HG02588 (cell line): ENCODE measurements at regions not wholly inside any gene's neighbourhood (a gene's known extent, or its start where the extent isn't known, plus 50 kb on each side); places are given as distances from the start of the nearest gene placed in this dataset.
"Not testable (repeated sequence)": the region's sequence is repeated elsewhere in the genome, so short reads cannot be mapped to it uniquely, and the experiment has no call there.

Experiments used
- ATAC-seq: cut with Tn5 transposase; IDR thresholded peaks from one replicate; pipeline ENCODE4 v1.9.1; 2021; ENCODE audit warnings: mild to moderate bottlenecking, moderate library complexity; ENCODE audit not compliant: unreplicated experiment

DNA sequence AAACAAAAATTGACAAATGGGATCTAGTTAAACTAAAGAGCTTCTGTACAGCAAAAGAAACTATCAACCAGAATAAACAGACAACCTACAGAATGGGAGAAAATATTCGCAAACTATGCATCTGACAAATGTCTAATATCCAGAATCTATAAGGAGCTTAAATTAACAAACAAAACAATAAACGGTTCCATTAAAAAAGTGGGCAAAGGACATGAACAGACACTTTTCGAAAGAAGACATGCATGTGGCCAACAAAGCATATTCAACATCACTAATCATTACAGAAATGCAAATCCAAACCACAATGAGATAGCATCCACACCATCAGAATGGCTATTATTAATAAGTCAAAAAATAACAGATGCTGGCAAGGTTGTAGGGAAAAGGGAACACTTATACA is 50.5 kb upstream of the MED13L start:
- not testable (repeated sequence) for ATAC-seq

- no peak for ATAC-seq
These were observed 54.4 kb upstream of the MED13L start for GRCh38 chr12:116331876-116332275.

DNA sequence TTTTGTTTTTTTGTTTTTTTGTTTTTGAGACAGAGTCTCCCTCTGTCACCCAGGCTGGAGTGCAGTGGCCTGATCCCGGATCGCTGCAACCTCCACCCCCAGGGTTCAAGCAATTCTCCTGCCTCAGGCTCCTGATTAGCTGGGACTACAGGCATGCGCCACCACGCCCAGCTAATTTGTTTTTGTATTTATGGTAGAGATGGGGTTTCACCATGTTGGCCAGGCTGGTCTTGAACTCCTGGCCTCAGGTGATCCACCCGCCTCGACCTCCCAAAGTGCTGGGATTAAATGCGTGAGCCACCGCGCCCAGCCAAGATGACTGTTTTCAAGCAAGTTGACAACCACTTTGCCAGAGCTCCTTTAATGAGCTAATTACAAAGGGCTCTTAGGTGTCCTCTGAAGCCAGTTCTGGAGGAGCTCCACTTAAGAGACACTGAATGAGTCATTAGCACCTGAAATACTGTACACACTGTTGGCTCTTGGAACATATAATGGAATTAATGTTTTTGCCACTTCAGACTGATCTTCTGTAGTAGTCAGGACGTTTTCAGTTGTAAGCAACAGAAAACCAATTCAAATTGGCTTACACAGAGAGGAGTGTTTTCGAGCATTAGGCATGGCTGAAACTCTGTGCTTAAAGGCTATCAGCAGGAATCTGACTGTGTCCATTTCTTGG is 55.4 kb upstream of the MED13L start:
- ATAC-seq: no peak

DNA sequence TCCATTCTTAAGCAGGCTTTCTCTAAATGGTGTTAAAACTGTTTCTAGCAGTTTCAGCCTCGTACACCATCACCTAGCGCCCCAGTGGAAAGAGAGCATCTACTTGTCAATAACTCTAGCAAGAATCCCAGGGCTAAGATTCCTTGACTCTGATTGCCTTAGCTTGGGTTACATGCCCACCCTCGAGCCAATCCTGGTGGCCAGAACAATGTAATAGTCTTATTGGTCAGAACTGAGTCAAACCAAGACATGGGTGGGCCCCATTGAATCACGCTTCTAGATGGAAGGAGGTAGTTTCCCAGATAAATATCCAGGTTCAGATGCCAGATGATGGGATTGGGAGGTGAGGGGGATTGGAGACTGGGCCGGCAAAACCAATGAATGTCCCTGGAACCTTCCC is 55.9 kb upstream of the MED13L start:
- no peak for ATAC-seq

DNA sequence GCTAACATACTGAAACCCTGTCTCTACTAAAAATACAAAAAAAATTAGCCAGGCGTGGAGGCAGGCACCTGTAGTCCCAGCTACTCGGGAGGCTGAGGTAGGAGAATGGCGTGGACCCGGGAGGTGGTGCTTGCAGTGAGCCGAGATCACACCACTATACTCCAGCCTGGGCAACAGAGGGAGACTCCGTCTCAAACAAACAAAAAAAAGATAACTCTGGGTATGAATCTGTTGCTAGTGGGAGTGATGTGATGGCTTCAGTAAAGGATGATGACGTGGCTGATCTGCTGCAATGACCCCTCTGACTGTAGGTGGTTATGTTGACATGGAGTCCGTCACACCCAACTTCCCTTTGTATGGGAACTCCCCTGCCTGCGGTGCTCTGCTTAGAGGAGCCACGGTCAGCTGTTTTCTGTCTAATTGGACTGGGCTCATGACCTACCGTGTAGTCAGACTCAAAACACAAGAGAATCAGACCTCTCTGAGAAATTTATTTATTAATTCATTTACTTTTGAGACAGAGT is 59.1 kb upstream of the MED13L start:
- peak; percentile 75 for ATAC-seq

DNA sequence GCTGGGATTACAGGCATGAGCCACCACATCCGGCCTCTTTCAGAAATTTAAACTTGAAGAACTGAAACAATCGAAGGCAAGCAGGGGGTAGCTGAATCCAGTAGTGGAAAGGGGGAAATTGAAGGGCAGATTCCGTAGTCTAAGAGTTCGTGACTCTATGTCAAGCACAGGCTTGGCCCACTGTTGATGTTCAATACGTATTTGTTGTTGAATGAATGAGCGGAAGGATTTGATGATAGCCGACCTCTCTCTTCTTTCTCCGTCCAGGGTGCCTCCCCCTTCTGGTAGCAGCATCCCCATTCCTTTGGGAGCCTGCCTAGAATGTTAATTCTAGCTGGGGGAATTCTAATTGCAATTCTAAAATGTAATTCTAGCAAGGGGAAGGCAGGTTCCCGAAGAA is 59.8 kb upstream of the MED13L start:
- no peak for ATAC-seq

DNA sequence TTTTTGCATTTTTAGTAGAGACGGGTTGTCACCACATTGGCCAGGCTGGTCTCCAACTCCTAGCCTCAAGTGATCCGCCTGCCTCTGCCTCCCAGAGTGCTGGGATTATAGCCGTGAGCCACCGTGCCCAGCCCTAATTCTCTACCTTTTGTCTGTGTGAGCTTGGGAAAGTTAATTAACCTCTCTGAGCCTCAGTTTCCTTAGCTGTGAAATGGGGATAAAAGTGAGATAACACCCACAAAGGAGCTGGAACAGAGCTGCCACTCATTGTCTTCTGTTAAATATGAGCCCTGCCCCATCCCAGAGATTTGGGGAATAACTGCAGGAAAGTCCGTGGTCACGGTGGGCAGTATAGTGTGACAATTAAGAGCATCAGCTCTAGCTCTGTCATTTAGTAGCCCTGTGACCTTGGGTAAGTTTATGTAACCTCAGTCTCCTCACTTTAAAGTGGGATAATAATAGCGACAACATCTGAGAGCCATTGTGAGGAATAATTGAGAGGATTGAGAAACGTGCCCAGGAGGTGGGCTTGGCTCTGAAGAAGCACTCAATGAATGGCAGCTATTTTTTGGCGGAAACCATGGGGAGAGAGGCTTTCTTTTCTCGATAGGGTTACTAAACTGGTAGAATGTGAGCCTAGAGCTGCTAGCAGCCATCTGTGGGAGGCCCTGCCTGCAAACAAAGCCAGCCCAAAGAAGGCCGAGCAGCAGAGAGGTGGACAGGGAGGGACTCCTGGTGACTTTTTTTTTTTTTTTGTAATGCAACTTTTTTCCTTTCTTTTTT is 60.8 kb upstream of the MED13L start:
- ATAC-seq: no peak

GRCh38 chr12:116339062-116339461 is 61.6 kb upstream of the MED13L start:
- no peak for ATAC-seq

- ATAC-seq: no peak
These were observed 62.4 kb upstream of the MED13L start for GRCh38 chr12:116339800-116340371.

DNA sequence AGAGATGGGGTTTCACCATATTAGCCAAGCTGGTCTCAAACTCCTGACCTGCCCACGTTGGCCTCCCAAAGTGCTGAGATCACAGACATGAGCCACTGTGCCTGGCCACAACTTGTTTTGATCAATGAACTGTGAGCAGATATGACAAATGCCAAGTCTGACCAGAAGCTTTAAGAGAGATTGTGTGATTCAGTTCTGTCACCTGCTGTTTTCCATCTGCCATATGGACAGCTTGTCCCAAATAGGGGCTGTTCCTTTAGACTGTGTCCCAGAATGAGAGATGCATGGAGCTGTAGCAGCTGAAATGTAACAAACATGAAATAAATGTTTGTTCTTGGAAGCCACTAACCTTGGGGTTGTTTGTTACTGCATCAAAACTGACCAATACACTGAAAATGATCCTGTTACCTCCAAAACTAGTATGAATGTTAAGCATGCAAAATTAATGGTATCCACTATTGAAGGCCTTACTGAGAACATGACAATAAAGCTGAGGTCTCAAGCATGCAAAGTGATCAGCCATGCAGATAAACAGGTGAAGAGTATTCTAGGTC is 65.9 kb upstream of the MED13L start:
- no peak for ATAC-seq

DNA sequence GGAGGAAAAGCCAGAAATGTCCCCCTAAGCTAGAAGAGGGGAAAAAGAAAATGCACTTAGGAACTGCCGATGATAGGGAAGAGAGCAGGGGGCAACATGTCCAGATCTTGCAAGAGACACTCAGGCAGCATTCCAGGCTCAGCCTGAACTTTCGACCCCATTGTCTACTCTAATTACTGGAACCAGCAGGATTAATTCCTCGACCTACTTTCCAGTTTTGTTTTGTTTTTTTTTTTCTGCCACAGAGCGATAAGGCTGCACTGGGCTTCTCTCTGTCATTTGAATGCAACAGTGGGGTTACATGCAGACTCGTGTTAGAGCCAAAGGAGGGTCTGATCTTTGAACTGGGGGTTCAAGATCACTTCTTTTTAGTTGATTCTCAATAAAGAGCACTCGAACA is 68.7 kb upstream of the MED13L start:
- no peak for ATAC-seq

GRCh38 chr12:116346741-116347140 is 69.2 kb upstream of the MED13L start:
- no peak for ATAC-seq

- ATAC-seq: no peak
These were observed 69.8 kb upstream of the MED13L start for GRCh38 chr12:116347265-116347664.

DNA sequence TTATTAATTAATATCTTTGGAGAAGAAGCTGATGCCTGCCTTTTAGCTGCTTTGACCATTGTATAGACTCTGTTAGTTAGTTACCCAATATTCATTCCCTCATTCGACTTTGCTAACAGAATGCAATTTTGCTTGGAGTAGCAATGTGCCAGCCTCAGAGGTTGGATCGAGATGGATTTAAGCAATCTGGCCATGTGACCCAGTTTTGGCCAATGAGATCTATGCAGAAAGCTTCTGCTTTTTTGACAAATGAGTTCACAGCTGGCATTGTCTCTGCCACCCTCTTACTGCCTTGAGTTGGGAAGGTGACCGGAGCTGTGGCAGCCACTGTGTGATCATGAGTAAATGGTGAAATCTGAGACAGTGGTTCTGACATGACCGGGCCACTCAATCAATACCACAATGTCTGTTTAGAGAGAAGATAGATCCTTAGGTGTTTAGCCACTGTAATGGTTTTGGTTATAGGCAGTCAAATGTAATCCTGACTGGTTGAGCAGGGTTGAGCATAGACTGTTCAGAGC is 74.9 kb upstream of the MED13L start:
- ATAC-seq: no peak

- no peak for ATAC-seq
These were observed 76.5 kb upstream of the MED13L start for GRCh38 chr12:116353958-116354357.

DNA sequence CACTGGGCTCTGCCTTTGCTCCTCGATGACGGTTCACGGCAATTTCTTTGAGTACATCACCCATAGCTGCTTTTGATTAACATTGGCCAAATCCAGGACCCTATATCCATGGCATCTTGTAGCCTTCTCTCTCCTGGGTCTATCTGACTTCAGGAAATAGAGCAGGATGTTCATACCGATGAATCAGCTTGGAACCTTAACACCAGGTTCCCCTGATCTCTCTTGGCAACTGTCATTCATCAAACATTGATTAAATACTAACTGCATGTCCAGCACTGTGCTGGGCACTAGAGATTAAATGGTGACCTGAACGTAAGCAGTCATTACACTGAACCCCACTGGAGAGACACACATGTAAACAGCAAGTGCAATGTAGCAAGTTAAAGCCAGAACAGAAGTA is 77.0 kb upstream of the MED13L start:
- ATAC-seq: no peak

DNA sequence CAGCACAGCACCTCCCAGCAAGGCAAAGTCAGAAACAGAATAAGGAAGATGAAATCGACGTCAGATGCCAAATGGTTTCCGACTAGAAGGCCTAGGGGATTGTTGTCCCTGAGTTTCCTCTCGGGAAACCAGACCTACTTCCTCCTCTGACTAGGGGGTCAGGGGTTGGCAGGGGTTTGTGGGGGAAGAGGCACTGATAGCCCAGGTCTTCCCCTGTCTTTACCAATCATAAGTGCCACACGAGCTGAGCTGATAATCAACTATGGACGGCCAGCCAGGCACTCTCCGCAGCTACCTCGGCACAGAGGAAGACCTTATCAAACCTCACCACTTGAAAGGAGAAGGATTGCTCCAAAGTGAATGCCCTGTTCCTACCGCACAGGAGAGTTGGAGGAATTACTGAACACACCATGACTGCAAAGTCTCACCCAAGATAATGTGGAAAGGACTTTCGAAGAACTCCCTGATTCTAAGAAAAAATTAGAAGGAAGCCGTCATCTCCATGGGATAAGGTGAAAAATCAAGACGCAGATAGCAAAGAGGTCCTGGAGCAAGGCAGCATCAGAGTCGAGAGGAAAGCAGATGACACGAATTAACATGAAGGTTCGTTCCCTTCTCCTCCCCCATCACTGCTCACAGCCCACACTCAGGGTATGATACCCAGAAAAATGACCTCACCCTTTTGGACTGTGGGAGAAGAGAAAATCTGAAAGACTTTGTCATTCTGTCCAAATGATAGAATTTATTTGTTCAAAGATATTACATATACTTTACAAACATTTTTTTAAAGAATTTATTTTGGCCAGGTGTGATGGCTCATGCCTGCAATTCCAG is 77.7 kb upstream of the MED13L start:
- ATAC-seq: no peak

GRCh38 chr12:116358536-116358892 is 81.0 kb upstream of the MED13L start:
- ATAC-seq: no peak

DNA sequence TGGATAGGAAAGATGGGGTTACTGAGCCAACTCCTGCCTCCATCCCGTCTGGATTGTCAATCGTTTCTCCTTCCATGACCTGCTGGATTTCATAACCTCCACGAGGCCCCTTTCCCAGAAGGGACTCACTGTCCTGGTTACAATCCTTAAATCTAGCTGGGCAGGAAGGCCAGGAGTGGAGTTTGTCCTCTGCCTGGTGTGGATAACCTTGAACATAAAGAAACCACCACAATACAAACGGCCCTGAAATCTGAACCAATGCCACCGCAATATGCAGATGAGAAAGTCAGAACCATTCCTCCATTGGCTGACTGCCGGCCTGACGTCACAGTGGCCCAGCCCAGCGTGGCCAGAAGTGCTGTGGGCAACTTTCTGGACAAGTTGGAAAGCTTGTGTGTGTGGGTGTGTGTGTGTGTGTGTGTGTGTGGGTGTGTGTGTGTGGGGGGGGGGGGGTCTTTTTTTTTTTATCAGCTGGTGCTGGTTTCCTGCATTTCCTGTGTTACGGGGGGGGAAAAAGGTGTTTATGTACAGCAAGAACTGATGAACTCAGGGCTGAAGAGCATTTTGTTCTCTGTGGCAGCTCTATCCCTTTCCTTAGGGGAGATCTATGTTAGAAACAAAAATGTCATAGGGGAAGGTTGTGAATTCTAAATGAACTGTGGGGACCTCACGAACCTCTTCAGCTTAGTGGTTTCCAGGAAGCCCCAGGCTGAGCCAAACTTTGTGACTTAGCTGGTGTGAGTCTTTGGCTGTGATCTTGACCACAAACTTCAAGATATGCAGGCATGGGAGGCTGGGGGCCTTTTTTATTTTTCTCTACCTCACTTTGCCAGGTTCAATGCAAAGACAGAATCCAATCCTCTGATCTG is 81.6 kb upstream of the MED13L start:
- no peak for ATAC-seq
